Progenitor cell of endocrine pancreas (in vitro differentiated cells): ENCODE measurements at regions not wholly inside any gene's neighbourhood (a gene's known extent, or its start where the extent isn't known, plus 50 kb on each side); places are given as distances from the start of the nearest gene placed in this dataset.
"Not testable (repeated sequence)": the region's sequence is repeated elsewhere in the genome, so short reads cannot be mapped to it uniquely, and the experiment has no call there.

Experiments
- DNase-seq: peaks from one replicate; pipeline ENCODE4 v3.0.0; 2021; ENCODE audit warnings: low spot score; ENCODE audit not compliant: unreplicated experiment
- H3K27ac Mint-ChIP-seq: 2 replicates; pipeline ENCODE4 v1.8.0; 2021; ENCODE audit warnings: mild to moderate bottlenecking, moderate library complexity, mixed read lengths
- H3K27me3 Mint-ChIP-seq: 2 replicates; pipeline ENCODE4 v1.8.0; 2021; ENCODE audit warnings: mixed read lengths
- H3K36me3 Mint-ChIP-seq: 2 replicates; pipeline ENCODE4 v1.8.0; 2022; ENCODE audit warnings: mixed read lengths; ENCODE audit not compliant: insufficient read depth
- H3K4me1 Mint-ChIP-seq: 2 replicates; pipeline ENCODE4 v1.8.0; 2021; ENCODE audit warnings: low read depth, mixed read lengths
- H3K4me3 Mint-ChIP-seq: 2 replicates; pipeline ENCODE4 v1.8.0; 2021; ENCODE audit warnings: low read depth, mild to moderate bottlenecking, moderate library complexity, mixed read lengths
- H3K9me3 Mint-ChIP-seq: 2 replicates; pipeline ENCODE4 v1.8.0; 2021; ENCODE audit warnings: low read depth, mixed read lengths
- CTCF ChIP-seq: fragments of 200-600 bp; sonication (generic); IDR thresholded peaks from one replicate; pipeline ENCODE4 v1.5.0; 2021; ENCODE audit warnings: antibody characterized with exemption, mild to moderate bottlenecking; ENCODE audit not compliant: unreplicated experiment

GRCh38 chr13:48816700-48817099, 159.0 kb upstream of the FNDC3A start:
- TF ChIP-seq CTCF: no peak
- no peaks in the 10 kb centered on the region for H3K9me3 Mint-ChIP-seq
- peaks cover 8% of the 10 kb centered on the region for H3K4me1 Mint-ChIP-seq
- H3K4me3 Mint-ChIP-seq: no peak overlapping the region
- H3K27me3 Mint-ChIP-seq: peaks cover 6% of the 10 kb centered on the region
- H3K36me3 Mint-ChIP-seq: no peaks in the 10 kb centered on the region
- H3K27ac Mint-ChIP-seq: no peak overlapping the region
- no peak for DNase-seq

GRCh38 chr13:48817166-48817802, 158.4 kb upstream of the FNDC3A start:
- DNase-seq: no peak
- Mint-ChIP-seq H3K4me1 (peaks cover 8% of the 10 kb centered on the region), H3K27me3 (peaks cover 6% of the 10 kb centered on the region), H3K27ac (no peak overlapping the region), H3K4me3 (no peak overlapping the region), H3K36me3 (no peaks in the 10 kb centered on the region), H3K9me3 (no peaks in the 10 kb centered on the region)
- TF ChIP-seq CTCF: no peak

GRCh38 chr13:48818495-48819356, 157.0 kb upstream of the FNDC3A start:
- Mint-ChIP-seq H3K4me1 (peaks cover 8% of the 10 kb centered on the region), H3K4me3 (no peak overlapping the region), H3K27me3 (peaks cover 6% of the 10 kb centered on the region), H3K27ac (no peak overlapping the region), H3K36me3 (no peaks in the 10 kb centered on the region), H3K9me3 (no peaks in the 10 kb centered on the region)
- DNase-seq: no peak
- TF ChIP-seq CTCF: no peak

GRCh38 chr13:48819376-48819775, 156.3 kb upstream of the FNDC3A start:
- Mint-ChIP-seq H3K4me1 (peaks cover 8% of the 10 kb centered on the region), H3K36me3 (no peaks in the 10 kb centered on the region), H3K4me3 (no peak overlapping the region), H3K27me3 (peaks cover 6% of the 10 kb centered on the region), H3K27ac (no peak overlapping the region), H3K9me3 (no peaks in the 10 kb centered on the region)
- no peak for DNase-seq
- TF ChIP-seq CTCF: no peak

- peaks cover 6% of the 10 kb centered on the region for H3K27me3 Mint-ChIP-seq
- no peaks in the 10 kb centered on the region for H3K36me3 Mint-ChIP-seq
- no peak overlapping the region for H3K4me3 Mint-ChIP-seq
- no peaks in the 10 kb centered on the region for H3K9me3 Mint-ChIP-seq
- no peak for TF ChIP-seq CTCF
- DNase-seq: no peak
- peaks cover 8% of the 10 kb centered on the region for H3K4me1 Mint-ChIP-seq
- H3K27ac Mint-ChIP-seq: no peak overlapping the region
Observed at GRCh38 chr13:48819899-48820298, 155.8 kb upstream of the FNDC3A start.

- not testable (repeated sequence) for H3K36me3 Mint-ChIP-seq, H3K27me3 Mint-ChIP-seq, DNase-seq, H3K9me3 Mint-ChIP-seq, H3K27ac Mint-ChIP-seq, H3K4me3 Mint-ChIP-seq, H3K4me1 Mint-ChIP-seq
Observed at GRCh38 chr13:48823526-48823925, 152.2 kb upstream of the FNDC3A start.
